Immature natural killer cell (primary cell): ENCODE measurements at regions not wholly inside any gene's neighbourhood (a gene's known extent, or its start where the extent isn't known, plus 50 kb on each side); places are given as distances from the start of the nearest gene placed in this dataset.
"Not testable (repeated sequence)": the region's sequence is repeated elsewhere in the genome, so short reads cannot be mapped to it uniquely, and the experiment has no call there.

Experiments used
- DNase-seq, 3 donors: peaks; one replicate each; pipeline ENCODE4 v3.0.0; 2022; ENCODE audit warnings: mixed read lengths in 1 of 3
- H3K27ac Mint-ChIP-seq, 6 donors: one replicate each; pipeline ENCODE4 v1.8.0; 2020; ENCODE audit warnings: mixed read lengths in 6 of 6, mild to moderate bottlenecking in 5 of 6, inconsistent platforms in 4 of 6, moderate library complexity in 3 of 6
- H3K27me3 Mint-ChIP-seq, 3 donors: one replicate each; pipeline ENCODE4 v1.8.0; 2020 to 2021; ENCODE audit warnings: low read depth in 3 of 3, mild to moderate bottlenecking in 3 of 3, mixed read lengths in 3 of 3, moderate library complexity in 3 of 3, inconsistent platforms in 1 of 3
- H3K36me3 Mint-ChIP-seq, 3 donors: one replicate each; pipeline ENCODE4 v1.8.0; 2020; ENCODE audit warnings: mixed read lengths in 3 of 3, inconsistent platforms in 2 of 3, mild to moderate bottlenecking in 2 of 3
- H3K4me1 Mint-ChIP-seq, 2 donors: one replicate each; pipeline ENCODE4 v1.8.0; 2020; ENCODE audit warnings: inconsistent platforms in 2 of 2, mild to moderate bottlenecking in 2 of 2, mixed read lengths in 2 of 2, moderate library complexity in 1 of 2
- H3K4me3 Mint-ChIP-seq, 5 donors: one replicate each; pipeline ENCODE4 v1.8.0; 2020; ENCODE audit warnings: mild to moderate bottlenecking in 5 of 5, mixed read lengths in 5 of 5, inconsistent platforms in 3 of 5, moderate library complexity in 3 of 5
- H3K9me3 Mint-ChIP-seq, 6 donors: one replicate each; pipeline ENCODE4 v1.8.0; 2020; ENCODE audit warnings: mild to moderate bottlenecking in 6 of 6, mixed read lengths in 6 of 6, inconsistent platforms in 4 of 6, moderate library complexity in 3 of 6

- H3K9me3 Mint-ChIP-seq = peaks cover 4 to 22% (median 9%) of the 10 kb centered on the region in 6 donors
- no peaks in the 10 kb centered on the region for H3K4me1 Mint-ChIP-seq
- no peak overlapping the region for H3K27ac Mint-ChIP-seq
- no peak for DNase-seq
- no peaks in the 10 kb centered on the region for H3K27me3 Mint-ChIP-seq
- H3K36me3 Mint-ChIP-seq = no peaks in the 10 kb centered on the region
- H3K4me3 Mint-ChIP-seq = no peak overlapping the region
Measured at GRCh38 chr15:24075420-24076089, 388.4 kb upstream of the NDN start.

GRCh38 chr15:24076090-24076784, 389.1 kb upstream of the NDN start:
- Mint-ChIP-seq H3K27ac (no peak overlapping the region), H3K9me3 (peaks cover 5 to 22% (median 13%) of the 10 kb centered on the region in 6 donors)

DNA sequence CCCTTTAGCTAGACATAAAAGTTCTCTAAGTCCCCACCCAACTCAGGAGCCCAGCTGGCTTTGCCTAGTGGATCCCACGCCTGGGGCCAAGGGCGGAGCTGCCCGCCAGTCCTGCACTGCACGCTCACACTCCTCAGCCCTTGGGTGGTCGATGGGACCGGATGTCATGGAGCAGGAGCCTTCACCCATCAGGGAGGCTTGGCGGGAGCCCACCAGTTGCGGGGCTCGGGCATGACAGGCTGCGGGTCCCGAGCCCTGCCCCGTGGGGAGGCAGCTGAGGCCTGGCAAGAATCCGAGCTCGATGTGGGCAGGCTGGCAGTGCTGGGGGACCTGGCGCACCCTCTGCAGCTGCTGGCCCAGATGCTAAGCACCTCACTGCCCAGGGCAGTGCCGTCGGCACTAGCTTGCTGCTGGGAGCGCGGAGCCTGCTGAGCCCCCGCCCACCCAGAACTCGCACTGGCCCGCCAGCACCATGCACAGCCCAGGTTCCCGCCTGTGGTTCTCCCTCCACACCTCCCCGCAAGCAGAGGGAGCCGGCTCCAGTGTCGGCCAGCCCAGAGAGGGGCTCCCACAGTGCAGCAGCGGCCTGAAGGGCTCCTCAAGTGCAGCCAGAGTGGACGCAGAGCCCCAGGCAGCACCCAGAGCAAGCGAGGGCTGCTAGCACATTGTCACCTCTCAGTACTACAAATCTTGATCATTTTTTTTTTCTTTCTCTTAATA, 391.4 kb upstream of the NDN start:
- H3K4me1 Mint-ChIP-seq = no peaks in the 10 kb centered on the region

More at GRCh38 chr15:24076090-24076784, 389.1 kb upstream of the NDN start:
- Mint-ChIP-seq H3K36me3 (peaks cover 0 to 6% (median 0%) of the 10 kb centered on the region in 3 donors), H3K4me1 (no peaks in the 10 kb centered on the region), H3K27me3 (no peaks in the 10 kb centered on the region), H3K4me3 (no peak overlapping the region)
- no peak for DNase-seq

GRCh38 chr15:24088941-24089340, 401.8 kb upstream of the NDN start:
- H3K4me1 Mint-ChIP-seq, H3K36me3 Mint-ChIP-seq, H3K4me3 Mint-ChIP-seq, H3K27me3 Mint-ChIP-seq, H3K27ac Mint-ChIP-seq, DNase-seq: not testable (repeated sequence)
- H3K9me3 Mint-ChIP-seq = peaks cover 11 to 57% (median 31%) of the 10 kb centered on the region in 6 donors

More for the DNA sequence above, 391.4 kb upstream of the NDN start:
- no peak for DNase-seq
- Mint-ChIP-seq H3K9me3 (peaks cover 2 to 27% (median 13%) of the 10 kb centered on the region in 6 donors), H3K4me3 (no peak overlapping the region), H3K36me3 (peaks cover 0 to 7% (median 0%) of the 10 kb centered on the region in 3 donors), H3K27ac (no peak overlapping the region), H3K27me3 (no peaks in the 10 kb centered on the region)

- H3K27me3 Mint-ChIP-seq, H3K4me1 Mint-ChIP-seq, H3K4me3 Mint-ChIP-seq, H3K27ac Mint-ChIP-seq, DNase-seq, H3K36me3 Mint-ChIP-seq: not testable (repeated sequence)
- peaks cover 0 to 12% (median 7%) of the 10 kb centered on the region in 6 donors for H3K9me3 Mint-ChIP-seq
Measured at GRCh38 chr15:24101503-24101902, 414.4 kb upstream of the NDN start.

GRCh38 chr15:24107524-24107923, 420.4 kb upstream of the NDN start:
- H3K4me1 Mint-ChIP-seq, DNase-seq, H3K27ac Mint-ChIP-seq, H3K27me3 Mint-ChIP-seq, H3K36me3 Mint-ChIP-seq, H3K4me3 Mint-ChIP-seq: not testable (repeated sequence)
- H3K9me3 Mint-ChIP-seq = peaks cover 7 to 23% (median 13%) of the 10 kb centered on the region in 6 donors

GRCh38 chr15:24107948-24108347, 420.8 kb upstream of the NDN start:
- not testable (repeated sequence) for DNase-seq, H3K27me3 Mint-ChIP-seq, H3K36me3 Mint-ChIP-seq, H3K4me1 Mint-ChIP-seq, H3K27ac Mint-ChIP-seq, H3K4me3 Mint-ChIP-seq
- H3K9me3 Mint-ChIP-seq = peaks cover 7 to 25% (median 15%) of the 10 kb centered on the region in 6 donors

DNA sequence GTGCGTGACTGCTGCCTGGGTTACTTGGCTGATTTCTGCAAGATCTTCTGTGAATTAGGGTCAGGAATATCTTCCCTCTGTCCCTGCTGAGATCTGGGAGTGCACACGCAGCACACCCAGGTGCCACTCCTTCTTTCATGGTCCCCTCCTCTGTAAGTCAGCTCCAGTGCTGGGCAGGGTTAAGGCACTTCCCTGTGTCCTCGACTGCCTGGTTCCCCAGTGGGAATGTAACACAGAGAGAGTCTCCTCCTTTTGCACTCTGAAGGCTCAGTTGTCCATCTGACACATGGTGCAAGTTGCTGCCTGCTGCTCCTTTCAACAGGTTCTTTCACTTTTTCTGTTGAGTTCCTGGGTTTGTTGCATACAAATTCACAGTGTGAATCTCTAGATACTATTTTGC, 421.2 kb upstream of the NDN start:
- not testable (repeated sequence) for H3K27me3 Mint-ChIP-seq, H3K36me3 Mint-ChIP-seq, H3K4me3 Mint-ChIP-seq, H3K4me1 Mint-ChIP-seq, DNase-seq, H3K27ac Mint-ChIP-seq
- H3K9me3 Mint-ChIP-seq = peaks cover 8 to 26% (median 15%) of the 10 kb centered on the region in 6 donors

DNA sequence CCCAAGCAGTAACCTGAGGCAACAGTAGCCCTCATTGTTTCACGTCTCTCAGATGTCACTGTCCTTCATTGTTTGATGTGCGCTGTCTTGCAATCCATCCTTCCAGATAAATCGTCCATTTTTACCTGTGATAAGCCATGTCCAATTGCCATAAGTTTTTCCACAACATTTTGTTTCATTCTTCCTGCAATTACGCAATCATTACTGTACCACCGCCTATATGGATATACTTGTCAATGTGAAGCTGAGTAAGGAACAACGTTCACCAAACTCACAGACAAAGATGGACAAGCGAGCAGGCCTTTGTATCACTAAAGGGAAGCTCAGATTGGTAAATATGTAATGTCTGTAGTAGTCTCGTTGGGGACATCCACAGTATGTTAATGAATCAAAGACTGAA, 452.5 kb upstream of the NDN start:
- H3K27me3 Mint-ChIP-seq, H3K36me3 Mint-ChIP-seq, H3K4me1 Mint-ChIP-seq, DNase-seq, H3K4me3 Mint-ChIP-seq, H3K27ac Mint-ChIP-seq: not testable (repeated sequence)
- peaks cover 0 to 14% (median 10%) of the 10 kb centered on the region in 6 donors for H3K9me3 Mint-ChIP-seq

GRCh38 chr15:24145070-24145469, 458.0 kb upstream of the NDN start:
- not testable (repeated sequence) for H3K27me3 Mint-ChIP-seq, H3K36me3 Mint-ChIP-seq, H3K4me3 Mint-ChIP-seq, H3K27ac Mint-ChIP-seq, H3K4me1 Mint-ChIP-seq, DNase-seq
- peaks cover 3 to 16% (median 11%) of the 10 kb centered on the region in 6 donors for H3K9me3 Mint-ChIP-seq

- Mint-ChIP-seq H3K4me3 (no peak overlapping the region), H3K27me3 (no peaks in the 10 kb centered on the region), H3K36me3 (no peaks in the 10 kb centered on the region), H3K9me3 (peaks cover 3 to 14% (median 11%) of the 10 kb centered on the region in 6 donors), H3K4me1 (no peaks in the 10 kb centered on the region), H3K27ac (no peak overlapping the region)
- DNase-seq = no peak
Measured at GRCh38 chr15:24146251-24146650, 459.1 kb upstream of the NDN start.

GRCh38 chr15:24150542-24150941, 463.4 kb upstream of the NDN start:
- no peaks in the 10 kb centered on the region for H3K27me3 Mint-ChIP-seq
- DNase-seq = no peak
- H3K36me3 Mint-ChIP-seq = no peaks in the 10 kb centered on the region
- H3K4me3 Mint-ChIP-seq = no peak overlapping the region
- no peaks in the 10 kb centered on the region for H3K4me1 Mint-ChIP-seq
- no peak overlapping the region for H3K27ac Mint-ChIP-seq
- H3K9me3 Mint-ChIP-seq = peaks cover 2 to 30% (median 12%) of the 10 kb centered on the region in 6 donors

DNA sequence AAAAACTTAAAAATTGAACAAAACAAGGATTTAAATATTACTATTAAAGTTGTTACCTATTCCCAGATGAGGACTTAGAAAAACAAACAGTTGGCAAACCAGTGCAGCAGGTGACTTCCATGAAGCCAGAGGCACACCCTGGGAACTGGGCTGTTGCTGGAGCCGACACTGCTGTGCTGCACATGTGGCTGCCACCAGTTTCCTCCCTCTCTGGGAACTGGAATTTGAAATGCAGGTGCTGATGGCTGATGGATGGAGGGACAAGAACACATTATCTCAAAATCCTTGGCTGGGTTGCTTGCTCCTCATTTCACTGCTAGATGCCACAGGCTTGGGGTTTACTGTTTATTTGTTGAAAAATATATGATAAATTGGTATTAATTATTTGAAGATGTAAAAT, 471.2 kb upstream of the NDN start:
- not testable (repeated sequence) for H3K27me3 Mint-ChIP-seq, H3K27ac Mint-ChIP-seq
- peaks cover 2 to 32% (median 11%) of the 10 kb centered on the region in 6 donors for H3K9me3 Mint-ChIP-seq

GRCh38 chr15:24165512-24165911, 478.4 kb upstream of the NDN start:
- peaks cover under 1 to 23% (median 7%) of the 10 kb centered on the region in 6 donors for H3K9me3 Mint-ChIP-seq
- not testable (repeated sequence) for H3K4me3 Mint-ChIP-seq, H3K27ac Mint-ChIP-seq, H3K27me3 Mint-ChIP-seq, H3K4me1 Mint-ChIP-seq, DNase-seq, H3K36me3 Mint-ChIP-seq

More for the DNA sequence above, 471.2 kb upstream of the NDN start:
- H3K4me3 Mint-ChIP-seq, H3K36me3 Mint-ChIP-seq, H3K4me1 Mint-ChIP-seq, DNase-seq: not testable (repeated sequence)
